GM12873 (cell line): ENCODE measurements at regions not wholly inside any gene's neighbourhood (a gene's known extent, or its start where the extent isn't known, plus 50 kb on each side); places are given as distances from the start of the nearest gene placed in this dataset.

Experiments used
- CTCF ChIP-seq: IDR thresholded peaks from 2 replicates; pipeline ENCODE4 v1.5.1; 2012; ENCODE audit warnings: low read depth, mild to moderate bottlenecking, moderate library complexity, low read length, control low read depth; ENCODE audit not compliant: insufficient read depth; ENCODE audit errors: missing control alignments

- TF ChIP-seq CTCF = no peak
Measured at GRCh38 chr16:86866986-86867722, 288.8 kb downstream of the FOXL1 start.

- TF ChIP-seq CTCF = no peak
Measured at GRCh38 chr16:86868070-86868469, 289.7 kb downstream of the FOXL1 start.

GRCh38 chr16:86868786-86869185, 290.4 kb downstream of the FOXL1 start:
- TF ChIP-seq CTCF = no peak

- TF ChIP-seq CTCF = no peak
Measured at GRCh38 chr16:86869288-86870022, 291.1 kb downstream of the FOXL1 start.

- no peak for TF ChIP-seq CTCF
Measured at GRCh38 chr16:86870380-86870779, 292.0 kb downstream of the FOXL1 start.

GRCh38 chr16:86872131-86872530, 293.8 kb downstream of the FOXL1 start:
- no peak for TF ChIP-seq CTCF

- no peak for TF ChIP-seq CTCF
Measured at GRCh38 chr16:86872833-86873232, 294.5 kb downstream of the FOXL1 start.
